NOMO-1 (cell line): ENCODE measurements at regions not wholly inside any gene's neighbourhood (a gene's known extent, or its start where the extent isn't known, plus 50 kb on each side); places are given as distances from the start of the nearest gene placed in this dataset.
"Not testable (repeated sequence)": the region's sequence is repeated elsewhere in the genome, so short reads cannot be mapped to it uniquely, and the experiment has no call there.

Source experiments
- DNase-seq, 2 experiments: peaks; one replicate each; lab custom pipeline; 2025; ENCODE audit not compliant: unreplicated experiment in 2 of 2; lab: John Stamatoyannopoulos, UW

DNA sequence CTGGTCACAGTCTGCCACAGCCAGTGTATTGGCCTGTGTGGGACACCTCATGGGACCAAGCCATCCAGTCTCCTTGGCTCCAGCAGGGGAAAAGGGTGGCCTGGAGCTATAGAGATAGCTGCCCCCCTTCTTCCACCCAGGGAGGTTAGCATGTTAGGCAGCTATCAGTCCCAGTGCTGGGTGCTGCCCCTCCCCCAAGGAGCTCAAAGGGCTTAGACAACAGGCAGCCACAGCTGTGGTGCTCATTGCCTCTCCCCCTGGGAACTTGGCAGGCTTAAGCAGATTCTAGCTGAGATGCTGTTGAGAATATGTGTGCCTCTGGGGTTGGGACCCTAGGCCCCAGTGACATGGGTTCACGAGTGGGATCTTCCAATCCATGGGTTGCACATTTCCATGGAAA is 226.0 kb upstream of the PTGER4 start:
- DNase-seq: no peak

DNA sequence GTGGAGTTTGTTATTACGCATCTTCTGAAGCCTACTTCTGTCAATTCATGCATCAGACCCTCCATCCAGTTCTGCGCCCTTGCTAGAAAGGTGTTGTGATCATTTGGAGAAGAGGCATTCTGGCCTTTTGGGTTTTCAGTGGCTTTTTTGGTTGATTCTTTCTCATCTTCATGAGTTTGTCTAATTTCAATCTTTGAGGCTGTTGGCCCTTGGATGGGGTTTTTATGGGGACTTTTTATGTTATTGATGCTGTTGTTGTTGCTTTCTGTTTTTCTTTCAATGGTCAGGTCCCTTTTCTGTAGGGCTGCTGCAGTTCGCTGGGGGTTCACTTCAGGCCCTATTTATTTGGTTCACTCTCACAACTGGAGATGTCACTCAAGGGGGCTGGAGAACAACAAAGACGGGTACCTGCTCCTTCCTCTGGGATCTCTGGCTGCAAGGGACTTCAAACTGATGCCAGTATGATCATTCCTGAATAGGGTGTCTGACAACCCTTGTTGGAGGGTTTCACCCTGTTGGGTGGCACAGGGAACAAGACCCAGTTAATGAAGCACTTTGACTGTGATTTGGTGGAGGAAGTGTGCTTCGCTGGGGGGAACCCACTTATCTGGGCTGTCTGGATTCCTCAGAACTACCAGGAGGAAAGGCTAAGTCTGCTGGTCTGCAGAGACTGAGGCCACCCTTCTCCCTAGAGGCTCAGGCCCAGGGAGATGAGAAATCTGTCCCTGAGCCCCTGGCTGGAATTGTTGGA is 226.7 kb upstream of the PTGER4 start:
- no peak for DNase-seq

DNA sequence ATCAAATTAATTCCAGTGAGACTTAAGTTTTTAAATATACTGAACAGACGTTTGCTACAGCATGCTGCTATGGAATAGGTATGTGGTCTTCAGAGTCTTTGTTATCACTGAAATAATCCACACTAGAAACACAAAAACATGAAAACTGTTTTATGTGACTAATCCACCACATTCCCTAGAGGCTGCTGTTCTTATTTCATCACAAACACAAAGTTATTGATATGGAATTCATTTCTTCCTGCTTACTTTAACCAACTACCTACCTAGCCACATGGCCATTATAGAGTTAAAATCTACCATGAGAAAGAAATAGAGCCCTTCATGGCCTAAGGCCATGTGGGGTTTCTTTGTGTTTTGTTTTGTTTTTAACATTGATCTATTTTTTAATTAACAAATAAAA is 232.3 kb upstream of the PTGER4 start:
- DNase-seq: no peak

DNA sequence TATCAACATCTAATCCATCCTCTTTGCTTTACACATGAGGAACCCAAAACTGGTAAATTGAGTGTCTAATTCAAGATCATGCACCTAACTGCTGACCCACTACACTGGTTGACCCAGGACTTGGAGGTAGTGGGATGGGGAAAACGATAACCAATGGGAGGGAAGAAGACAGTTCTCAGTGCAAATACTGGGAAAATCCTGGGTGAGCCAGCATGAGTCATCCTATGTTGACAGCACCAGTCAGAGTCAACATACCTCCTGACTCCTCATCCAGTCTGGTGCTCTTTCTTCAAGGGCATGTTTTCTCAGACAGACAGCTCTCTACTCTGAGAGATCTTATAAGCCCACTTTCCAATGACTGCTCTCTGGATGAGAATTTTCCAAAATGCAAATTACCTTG is 232.8 kb upstream of the PTGER4 start:
- DNase-seq: no peak

DNA sequence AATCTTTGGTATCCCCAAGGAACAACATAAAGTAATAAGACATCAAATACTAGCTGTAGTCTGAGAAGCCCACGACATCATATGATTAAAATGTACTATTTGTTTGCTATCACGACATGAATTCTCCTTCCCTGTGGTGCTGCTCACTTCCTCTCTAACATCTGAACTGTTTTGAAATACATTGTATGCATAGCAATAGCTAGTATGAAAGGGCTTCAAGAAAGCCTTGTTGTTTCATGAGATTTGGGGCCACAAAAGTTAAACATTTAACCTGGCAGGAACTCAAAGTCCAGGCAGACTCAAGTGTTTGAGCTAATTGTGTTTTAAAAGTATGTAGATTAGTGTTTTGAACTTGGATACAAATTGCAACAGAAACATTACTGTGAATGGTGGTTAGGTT is 237.4 kb upstream of the PTGER4 start:
- peak in 1 of 2 experiments; percentile 60 for DNase-seq

DNA sequence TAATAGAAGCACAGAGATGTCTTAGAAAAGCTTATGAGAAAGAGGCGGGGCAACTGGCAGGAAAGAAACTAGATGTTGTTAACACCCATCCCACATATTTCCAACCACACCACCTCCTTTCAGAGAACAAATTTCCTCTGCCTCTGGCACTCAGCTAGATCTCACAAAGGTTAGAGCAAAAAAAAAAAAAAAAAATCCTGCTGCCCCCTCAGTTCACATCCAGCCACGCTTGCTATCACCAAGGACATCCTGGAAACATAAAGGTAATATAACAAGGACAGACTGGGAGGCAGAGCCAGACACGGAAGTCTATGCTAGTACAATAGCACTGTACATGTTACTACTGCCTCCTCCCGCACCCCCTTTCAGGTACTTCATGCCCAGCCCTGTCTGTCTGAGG is 238.0 kb upstream of the PTGER4 start:
- no peak for DNase-seq

DNA sequence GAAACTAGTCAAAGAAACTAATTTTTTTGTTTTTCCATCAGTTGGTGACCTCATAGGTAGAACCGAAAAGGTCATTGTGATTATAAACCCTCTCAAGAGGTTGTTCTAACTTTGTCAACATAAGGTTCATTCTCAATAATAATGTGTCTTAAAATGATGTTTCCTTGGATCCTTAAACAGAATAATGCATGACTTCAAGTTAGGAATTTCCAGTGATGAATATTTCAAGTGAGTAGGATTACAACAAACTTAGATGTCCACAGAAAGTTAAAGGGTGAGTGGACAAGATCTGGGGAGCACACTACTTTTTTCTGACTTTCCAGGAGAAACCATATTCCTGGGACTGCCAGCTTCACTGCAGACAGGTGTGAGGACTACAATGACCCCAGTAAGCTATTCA is 239.0 kb upstream of the PTGER4 start:
- no peak for DNase-seq

DNA sequence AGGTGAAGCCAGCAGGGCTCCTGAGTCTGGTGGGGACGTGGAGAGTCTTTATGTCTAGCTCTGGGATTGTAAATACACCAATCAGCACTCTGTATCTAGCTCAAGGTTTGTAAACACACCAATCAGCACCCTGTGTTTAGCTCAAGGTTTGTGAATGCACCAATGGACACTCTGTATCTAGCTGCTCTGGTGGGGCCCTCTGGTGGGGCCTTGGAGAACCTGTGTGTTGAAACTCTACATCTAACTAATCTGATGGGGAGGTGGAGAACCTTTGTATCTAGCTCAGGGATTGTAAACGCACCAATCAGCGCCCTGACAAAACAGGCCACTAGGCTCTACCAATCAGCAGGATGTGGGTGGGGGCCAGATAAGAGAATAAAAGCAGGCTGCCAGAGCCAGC is 240.6 kb upstream of the PTGER4 start:
- not testable (repeated sequence) for DNase-seq

DNA sequence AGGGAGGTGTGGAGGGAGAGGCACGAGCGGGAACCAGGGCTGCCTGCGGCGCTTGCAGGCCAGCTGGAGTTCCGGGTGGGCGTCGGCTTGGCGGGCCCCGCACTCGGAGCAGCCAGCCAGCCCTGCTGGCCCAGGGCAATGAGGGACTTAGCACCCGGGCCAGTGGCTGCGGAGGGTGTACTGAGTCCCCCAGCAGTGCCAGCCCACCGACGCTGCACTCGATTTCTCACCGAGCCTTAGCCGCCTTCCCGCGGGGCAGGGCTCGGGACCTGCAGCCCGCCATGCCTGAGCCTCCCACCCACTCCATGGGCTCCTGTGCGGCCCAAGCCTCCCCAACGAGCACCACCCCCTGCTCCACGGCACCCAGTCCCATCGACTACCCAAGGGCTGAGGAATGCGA is 241.1 kb upstream of the PTGER4 start:
- not testable (repeated sequence) for DNase-seq

DNA sequence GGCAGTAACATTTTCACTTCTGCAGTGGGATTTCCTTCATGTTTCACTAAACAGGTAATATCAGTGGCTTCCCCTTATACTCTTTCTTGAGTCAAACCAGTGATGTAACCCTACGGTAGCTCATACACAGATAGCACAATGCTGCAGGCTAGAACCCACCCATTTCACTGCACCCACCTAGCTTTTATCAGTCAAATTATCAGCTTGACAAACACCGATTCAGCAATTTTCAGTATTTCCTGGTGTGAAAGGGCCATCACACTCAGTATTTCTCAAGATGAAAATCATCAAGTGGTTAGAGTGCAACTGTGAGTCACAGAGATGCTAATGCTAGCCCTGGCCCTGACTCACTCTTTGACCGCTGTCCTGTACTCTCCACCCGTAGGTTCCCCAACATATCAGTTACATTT is 242.3 kb upstream of the PTGER4 start:
- DNase-seq: peak; percentile 90 to 100

DNA sequence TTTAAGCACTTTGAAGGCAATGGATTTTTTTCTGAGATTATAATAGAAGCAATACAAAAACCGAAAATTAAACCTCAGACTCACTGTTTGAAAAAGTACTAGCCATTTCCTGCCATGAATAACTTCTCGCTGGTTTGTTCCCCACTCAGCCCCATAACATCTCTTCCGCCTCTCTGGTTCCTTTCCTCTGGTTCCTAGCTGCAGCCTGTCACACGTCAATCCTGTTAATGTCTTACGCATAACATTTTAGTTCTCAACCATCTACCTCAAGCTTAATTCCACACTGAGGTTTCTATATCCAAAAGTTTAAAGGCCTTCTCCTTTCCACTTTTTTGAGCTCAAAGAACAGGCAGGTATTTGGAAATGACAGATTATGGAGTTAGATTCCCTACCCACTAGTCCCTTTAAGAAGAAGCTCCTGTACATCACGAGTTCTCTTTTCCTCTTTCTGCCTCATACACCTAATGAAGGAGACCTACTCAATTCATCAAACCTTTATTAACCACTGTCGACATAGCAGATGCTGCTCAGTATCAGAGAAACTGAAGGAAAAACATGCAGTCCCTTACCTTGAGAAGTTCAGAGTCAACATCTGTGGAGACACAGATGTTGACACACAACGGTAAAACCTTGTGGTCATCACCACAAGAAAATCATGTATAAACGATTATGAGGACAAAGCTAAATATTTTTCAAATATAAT is 243.0 kb upstream of the PTGER4 start:
- peak; percentile 24 to 30 for DNase-seq

DNA sequence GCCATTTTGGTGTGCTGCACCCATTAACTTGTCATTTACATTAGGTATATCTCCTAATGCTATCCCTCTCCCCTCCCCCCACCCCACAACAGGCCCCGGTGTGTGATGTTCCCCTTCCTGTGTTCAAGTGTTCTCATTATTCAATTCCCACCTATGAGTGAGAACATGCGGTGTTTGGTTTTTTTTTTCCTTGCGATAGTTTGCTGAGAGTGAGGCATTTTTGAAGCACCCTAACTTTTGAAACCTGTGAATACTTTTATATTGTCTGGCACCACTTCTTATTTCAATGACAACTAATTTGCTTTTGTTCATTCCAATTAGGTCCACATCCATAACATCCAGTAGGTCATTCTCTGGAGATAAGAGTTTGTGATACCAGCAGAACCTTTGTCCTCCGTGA is 244.0 kb upstream of the PTGER4 start:
- DNase-seq: not testable (repeated sequence)

DNA sequence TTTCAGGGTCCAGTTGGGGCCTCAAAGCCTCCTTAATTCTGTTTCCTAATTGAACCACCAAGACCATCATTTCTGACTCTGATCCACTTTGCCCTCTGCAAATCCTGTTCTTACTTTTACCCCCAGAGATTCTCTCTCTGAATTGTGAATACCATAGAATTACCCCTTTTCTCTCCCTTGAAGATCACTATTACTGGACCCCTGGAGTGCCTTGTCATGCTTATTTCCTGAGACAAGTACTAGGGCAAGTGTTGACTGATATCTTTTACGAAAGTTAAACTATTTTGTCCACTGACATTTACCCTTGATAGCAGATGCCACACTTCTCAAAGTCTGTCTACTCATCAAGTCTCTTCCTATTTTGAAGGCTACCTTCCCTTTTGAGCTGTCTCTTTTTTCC is 246.9 kb upstream of the PTGER4 start:
- DNase-seq: no peak

DNA sequence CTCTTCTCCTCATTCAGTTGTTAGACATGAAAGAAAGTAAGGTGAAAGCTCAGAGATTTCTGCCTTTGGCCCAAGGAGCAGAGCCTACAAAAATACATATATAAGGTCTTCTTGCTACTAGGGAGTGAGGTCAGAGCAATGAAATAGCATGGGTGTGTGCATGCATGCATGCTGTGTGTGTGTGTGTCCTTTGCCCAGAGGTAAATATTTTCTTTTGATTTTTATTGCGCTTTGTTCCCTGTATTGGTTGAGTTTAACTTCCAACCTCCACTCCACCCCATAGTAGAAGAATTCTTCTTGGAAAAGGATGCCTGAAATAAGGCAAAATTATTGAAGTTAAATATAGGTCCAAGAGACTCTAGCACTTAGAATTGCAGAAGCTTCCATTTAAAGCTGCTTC is 248.0 kb upstream of the PTGER4 start:
- no peak for DNase-seq

DNA sequence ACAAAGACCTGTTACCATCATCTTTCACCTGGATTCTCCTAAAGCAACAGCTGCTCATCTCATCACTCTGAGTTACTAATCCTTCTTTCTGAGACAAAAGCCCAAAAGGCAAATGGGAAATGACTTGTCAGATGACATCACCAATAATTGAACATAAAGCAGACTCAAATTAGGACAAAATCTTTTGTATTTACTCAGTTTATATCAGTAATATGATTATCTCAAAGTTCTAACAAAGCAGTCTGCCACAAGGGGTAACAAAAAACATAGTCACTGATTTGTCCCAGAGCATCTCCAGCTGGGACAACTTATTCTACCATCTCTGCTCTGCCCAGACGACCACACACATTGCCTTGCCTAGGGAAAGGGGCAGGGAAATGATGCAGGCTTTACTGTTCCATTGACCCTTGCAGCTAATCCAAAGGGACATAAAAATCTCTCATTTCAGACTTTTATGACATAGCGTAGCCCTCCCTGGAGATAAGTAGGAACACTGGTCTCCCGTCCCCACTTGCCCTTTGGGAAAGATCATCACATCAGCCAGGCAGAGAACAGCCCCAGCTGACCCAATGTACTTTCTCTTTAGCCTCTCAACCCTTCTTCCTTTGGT is 249.5 kb upstream of the PTGER4 start:
- no peak for DNase-seq

DNA sequence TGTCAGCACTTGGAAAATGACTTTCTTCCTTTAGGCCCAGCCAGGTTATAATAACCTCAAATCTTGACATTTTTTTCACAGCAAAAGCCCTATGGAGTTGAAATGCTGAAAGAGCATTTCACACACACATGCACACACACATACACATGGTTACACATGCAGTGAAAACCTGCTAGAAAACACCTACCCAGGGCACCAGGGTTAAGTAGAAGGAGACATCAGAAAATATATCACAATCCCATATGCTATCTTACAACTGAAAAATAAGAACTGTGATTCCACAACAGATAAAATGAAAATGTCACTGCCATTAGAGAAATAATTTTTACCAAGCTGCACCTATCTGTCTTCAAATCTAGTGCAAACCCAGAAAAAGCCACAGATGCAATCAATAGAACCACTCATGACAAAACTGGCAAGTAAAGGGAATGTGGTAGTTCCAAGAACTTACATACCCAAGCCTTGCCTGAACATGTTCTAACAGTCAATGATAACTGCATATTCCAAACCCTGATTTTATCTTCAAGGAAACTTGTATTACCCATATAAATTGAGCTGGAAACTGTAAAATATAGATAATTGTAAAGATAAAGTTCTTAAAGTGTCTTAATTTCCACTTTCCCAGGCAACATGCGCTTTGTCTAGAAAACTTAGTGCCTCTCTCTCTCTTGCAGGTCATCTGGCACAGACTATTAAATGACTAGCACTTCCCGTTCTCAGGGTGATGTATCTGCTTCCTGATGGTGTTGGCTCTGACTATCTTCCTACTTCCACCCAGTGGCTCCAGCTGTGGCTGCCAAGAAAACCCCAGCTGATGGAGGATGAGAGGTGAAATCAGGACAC is 250.2 kb upstream of the PTGER4 start:
- peak; percentile 92 to 93 for DNase-seq

DNA sequence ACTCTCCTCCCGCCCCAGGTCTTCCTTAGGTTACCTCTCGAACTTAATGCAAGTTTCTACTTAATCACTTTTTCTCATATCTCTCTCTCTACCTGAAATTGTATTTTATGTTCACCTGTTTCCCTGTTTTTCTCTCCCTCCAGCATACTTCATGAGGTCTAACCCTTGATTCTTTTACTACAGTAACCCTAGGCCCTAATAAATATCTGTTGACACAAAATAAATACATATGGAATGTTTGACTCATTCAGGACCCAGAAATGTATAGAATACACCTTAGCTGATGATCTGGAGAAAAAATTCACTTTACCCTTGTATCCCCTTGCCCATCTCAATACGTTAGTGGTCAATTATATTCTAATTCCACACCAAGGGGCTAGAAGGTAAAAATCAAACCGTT is 250.9 kb upstream of the PTGER4 start:
- DNase-seq: no peak

DNA sequence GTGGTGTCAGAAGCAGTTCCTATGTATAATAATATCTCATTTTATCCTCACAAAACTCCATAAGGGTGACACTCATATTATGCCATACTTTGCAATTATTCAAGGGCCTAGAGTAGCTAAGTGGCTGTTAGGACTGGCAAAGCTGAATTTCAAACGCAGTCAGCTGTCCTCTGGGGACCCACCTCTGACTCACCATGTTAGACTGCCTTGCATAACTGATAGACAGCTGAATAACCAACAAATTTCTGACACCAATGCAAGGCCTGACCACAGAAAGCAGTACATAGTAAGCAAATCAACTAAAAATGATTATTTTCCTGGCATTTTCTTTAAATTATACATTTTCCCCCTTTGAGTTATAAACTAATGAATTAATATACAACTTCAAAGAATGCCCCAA is 251.6 kb upstream of the PTGER4 start:
- peak; percentile 61 to 88 for DNase-seq

DNA sequence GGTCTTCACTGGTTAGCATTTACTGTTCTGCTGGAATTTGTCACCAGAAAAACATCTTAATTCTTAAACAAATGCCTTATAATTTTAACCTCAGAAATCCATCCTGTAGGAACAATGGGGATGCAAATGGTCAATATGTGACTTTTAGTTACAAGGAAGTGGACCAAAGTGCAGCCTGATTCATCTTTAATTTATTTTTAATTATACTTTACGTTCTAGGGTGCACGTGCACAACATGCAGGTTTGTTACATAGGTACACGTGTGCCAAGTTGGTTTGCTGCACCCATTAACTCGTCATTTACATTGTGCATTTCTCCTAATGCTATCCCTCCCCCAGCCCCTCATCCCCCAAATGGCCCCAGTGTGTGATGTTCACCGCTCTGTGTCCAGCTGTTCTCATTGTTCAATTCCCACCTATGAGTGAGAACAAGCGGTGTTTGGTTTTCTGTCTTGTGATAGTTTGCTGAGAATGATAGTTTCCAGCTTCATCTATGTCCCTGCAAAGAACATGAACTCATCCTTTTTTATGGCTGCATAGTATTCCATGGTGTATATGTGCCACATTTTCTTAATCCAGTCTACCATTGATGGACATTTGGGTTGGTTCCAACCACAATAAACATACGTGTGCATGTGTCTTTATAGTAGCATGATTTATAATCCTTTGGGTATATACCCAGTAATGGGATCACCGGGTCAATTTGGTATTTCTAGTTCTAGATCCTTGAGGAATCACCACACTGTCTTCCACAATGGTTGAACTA is 262.5 kb upstream of the PTGER4 start:
- DNase-seq: not testable (repeated sequence)

DNA sequence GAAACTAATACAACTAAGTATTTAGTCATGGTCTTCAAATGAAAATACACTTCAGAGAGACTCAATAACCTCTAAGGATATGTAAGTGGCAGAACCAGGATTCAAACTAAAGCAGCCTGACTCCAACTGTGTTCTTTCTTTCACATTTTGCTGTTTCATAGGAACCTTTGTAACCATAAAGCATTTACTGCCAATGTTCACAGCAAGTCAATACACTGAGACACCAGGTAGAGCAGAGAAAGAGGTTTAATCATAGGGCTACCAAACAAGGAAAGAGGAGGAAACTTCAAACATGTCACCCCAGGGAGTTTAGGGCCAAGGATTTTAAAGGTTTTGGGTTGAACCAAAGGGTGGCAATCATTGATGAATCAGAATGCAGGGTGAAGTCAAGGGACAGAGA is 263.1 kb upstream of the PTGER4 start:
- no peak for DNase-seq
